DOHH2 (cell line): ENCODE measurements at regions not wholly inside any gene's neighbourhood (a gene's known extent, or its start where the extent isn't known, plus 50 kb on each side); places are given as distances from the start of the nearest gene placed in this dataset.

Source experiments
- H3F3A ChIP-seq: fragments of 200-600 bp; sonication (generic), shearing (Covaris generic); 2 replicates; pipeline ENCODE4 v1.6.0; 2016; ENCODE audit warnings: antibody characterized with exemption, mild to moderate bottlenecking; ENCODE audit not compliant: control insufficient read depth, insufficient read depth
- H3K27ac ChIP-seq: fragments of 200-600 bp; sonication (generic); 2 replicates; pipeline ENCODE4 v1.5.1; 2014; ENCODE audit warnings: low read depth, mild to moderate bottlenecking, low read length, moderate library complexity
- H3K27me3 ChIP-seq: fragments of 200-600 bp; sonication (generic); 2 replicates; pipeline ENCODE4 v1.6.1; 2014; ENCODE audit warnings: mild to moderate bottlenecking, low read length, mixed read lengths; ENCODE audit not compliant: control insufficient read depth
- H3K36me3 ChIP-seq: fragments of 200-600 bp; sonication (generic); 2 replicates; pipeline ENCODE4 v1.6.1; 2014; ENCODE audit warnings: mild to moderate bottlenecking, low read length, moderate library complexity, mixed read lengths; ENCODE audit not compliant: control insufficient read depth
- H3K4me1 ChIP-seq: fragments of 200-600 bp; sonication (generic); 2 replicates; pipeline ENCODE4 v1.6.1; 2014; ENCODE audit warnings: mild to moderate bottlenecking, low read length, mixed read lengths; ENCODE audit not compliant: control insufficient read depth
- H3K4me2 ChIP-seq: fragments of 200-600 bp; sonication (generic); 2 replicates; pipeline ENCODE4 v1.6.0; 2014; ENCODE audit warnings: mild to moderate bottlenecking, low read length, moderate library complexity
- H3K4me3 ChIP-seq: fragments of 200-600 bp; sonication (generic); 2 replicates; pipeline ENCODE4 v1.5.1; 2014; ENCODE audit warnings: mild to moderate bottlenecking, low read length, mixed read lengths
- H3K79me2 ChIP-seq: fragments of 200-600 bp; sonication (generic); 2 replicates; pipeline ENCODE4 v1.6.1; 2014; ENCODE audit warnings: mild to moderate bottlenecking, low read length, mixed read lengths; ENCODE audit not compliant: control insufficient read depth
- H3K9me2 ChIP-seq: fragments of 200-600 bp; sonication (generic); replicated peaks from 2 replicates; pipeline ENCODE4 v1.6.1; 2014; ENCODE audit warnings: mild to moderate bottlenecking, low read length, mixed read lengths; ENCODE audit not compliant: control insufficient read depth
- H3K9me3 ChIP-seq: fragments of 200-600 bp; sonication (generic); 2 replicates; pipeline ENCODE4 v1.6.1; 2014; ENCODE audit warnings: antibody characterized with exemption, low read length, mixed read lengths; ENCODE audit not compliant: control insufficient read depth, insufficient read depth
- H4K20me1 ChIP-seq: fragments of 200-600 bp; sonication (generic); 2 replicates; pipeline ENCODE4 v1.6.0; 2014; ENCODE audit warnings: low read depth, mild to moderate bottlenecking, antibody characterized with exemption, low read length, moderate library complexity; ENCODE audit not compliant: control insufficient read depth, insufficient read depth
- CTCF ChIP-seq: fragments of 200-600 bp; sonication (generic); IDR thresholded peaks from one replicate; pipeline ENCODE4 v1.5.1; 2014; ENCODE audit warnings: antibody characterized with exemption, mild to moderate bottlenecking, low read depth, low read length; ENCODE audit not compliant: poor library complexity, severe bottlenecking
- EZH2phosphoT487 ChIP-seq: fragments of 200-600 bp; sonication (generic); IDR thresholded peaks from 2 replicates; pipeline ENCODE4 v1.6.1; 2017; ENCODE audit warnings: borderline replicate concordance, mild to moderate bottlenecking, antibody characterized with exemption, low read length, moderate library complexity, mixed read lengths

GRCh38 chr14:101358320-101359125, 202.8 kb upstream of the DIO3 start:
- H3K27ac ChIP-seq: peak overlapping the region; percentile 99
- no peaks in the 10 kb centered on the region for H3K9me2 ChIP-seq
- H3K36me3 ChIP-seq: peaks cover 27% of the 10 kb centered on the region
- H3K27me3 ChIP-seq: no peaks in the 10 kb centered on the region
- H3K9me3 ChIP-seq: peaks cover 35% of the 10 kb centered on the region
- TF ChIP-seq EZH2phosphoT487 (no peak), CTCF (no peak)
- peaks cover 76% of the 10 kb centered on the region for H3K4me1 ChIP-seq
- peaks cover 2% of the 10 kb centered on the region; the same call in 1 of the 2 replicates for H3K79me2 ChIP-seq
- H3K4me3 ChIP-seq: peak overlapping the region; percentile 74
- H3K4me2 ChIP-seq: peak overlapping the region; percentile 98
- peaks cover 35% of the 10 kb centered on the region for H3F3A ChIP-seq
- no peaks in the 10 kb centered on the region for H4K20me1 ChIP-seq

DNA sequence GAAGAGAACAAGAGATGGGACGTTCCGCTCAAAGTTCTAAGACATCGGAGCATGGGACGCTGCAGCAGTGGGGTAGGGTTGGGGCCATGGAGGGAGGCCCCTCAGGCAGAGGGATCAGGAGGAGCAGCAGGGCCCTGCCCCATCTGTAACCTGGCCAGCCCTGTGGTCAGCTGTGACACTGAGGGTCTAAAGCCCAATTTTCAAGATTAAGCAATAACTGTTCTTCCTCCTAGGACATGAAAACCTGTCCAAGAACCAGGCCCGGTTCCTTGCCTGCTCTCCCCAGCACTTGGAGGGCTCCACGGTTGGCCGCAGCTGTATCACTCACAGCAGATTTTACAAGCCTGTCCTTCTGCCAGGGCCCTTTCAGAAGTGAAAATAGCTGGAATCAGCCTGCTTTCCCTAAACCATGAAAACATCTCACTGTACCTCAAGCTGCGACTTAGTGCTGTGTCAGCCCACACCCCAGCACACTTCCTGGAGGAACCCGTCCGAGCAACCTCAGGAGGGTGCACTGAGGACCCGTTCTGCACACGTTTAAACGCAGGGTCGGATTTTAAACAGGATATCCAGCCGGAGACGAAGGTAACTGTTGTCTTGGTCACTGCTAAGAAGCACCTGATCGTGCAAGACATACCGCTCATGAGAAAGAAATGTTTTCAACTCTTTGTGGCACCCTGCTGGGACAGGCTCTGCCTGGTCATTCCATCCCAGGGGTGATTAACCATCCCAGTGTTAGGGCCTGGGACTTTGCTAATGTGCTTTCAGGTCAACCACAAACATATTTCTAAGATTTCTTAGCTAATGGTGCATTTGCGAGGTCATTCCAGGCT, 201.9 kb upstream of the DIO3 start:
- Histone ChIP-seq H3K27ac (peak overlapping the region; percentile 99), H3F3A (peaks cover 36% of the 10 kb centered on the region), H3K4me1 (peaks cover 82% of the 10 kb centered on the region), H4K20me1 (no peaks in the 10 kb centered on the region), H3K27me3 (no peaks in the 10 kb centered on the region), H3K4me3 (peak overlapping the region; percentile 74), H3K4me2 (peak overlapping the region; percentile 98), H3K79me2 (peaks cover 2% of the 10 kb centered on the region; the same call in 1 of the 2 replicates), H3K36me3 (peaks cover 27% of the 10 kb centered on the region), H3K9me2 (no peaks in the 10 kb centered on the region), H3K9me3 (peaks cover 35% of the 10 kb centered on the region)
- TF ChIP-seq EZH2phosphoT487 (no peak), CTCF (no peak)

GRCh38 chr14:101360054-101360911, 201.0 kb upstream of the DIO3 start:
- Histone ChIP-seq H3K4me1 (peaks cover 91% of the 10 kb centered on the region), H3K27ac (peak overlapping the region; percentile 99)

More at GRCh38 chr14:101360054-101360911, 201.0 kb upstream of the DIO3 start:
- H3K9me2 ChIP-seq: no peaks in the 10 kb centered on the region
- no peaks in the 10 kb centered on the region for H3K27me3 ChIP-seq
- TF ChIP-seq CTCF: no peak
- no peak for TF ChIP-seq EZH2phosphoT487
- H3K79me2 ChIP-seq: peaks cover 2% of the 10 kb centered on the region; the same call in 1 of the 2 replicates
- H3K36me3 ChIP-seq: peaks cover 27% of the 10 kb centered on the region
- H3K4me3 ChIP-seq: peak overlapping the region; percentile 74
- peaks cover 36% of the 10 kb centered on the region for H3F3A ChIP-seq
- H3K9me3 ChIP-seq: peaks cover 29% of the 10 kb centered on the region
- H4K20me1 ChIP-seq: no peaks in the 10 kb centered on the region
- peak overlapping the region; percentile 98 for H3K4me2 ChIP-seq
